GM12872 (cell line): ENCODE measurements at regions not wholly inside any gene's neighbourhood (a gene's known extent, or its start where the extent isn't known, plus 50 kb on each side); places are given as distances from the start of the nearest gene placed in this dataset.

Source experiments
- TF ChIP-seq, protein P1 (sequence below): IDR thresholded peaks from 3 replicates; pipeline ENCODE4 v1.5.1; 2011; ENCODE audit warnings: low read depth, mild to moderate bottlenecking, low read length, moderate library complexity; ENCODE audit not compliant: insufficient read depth

DNA sequence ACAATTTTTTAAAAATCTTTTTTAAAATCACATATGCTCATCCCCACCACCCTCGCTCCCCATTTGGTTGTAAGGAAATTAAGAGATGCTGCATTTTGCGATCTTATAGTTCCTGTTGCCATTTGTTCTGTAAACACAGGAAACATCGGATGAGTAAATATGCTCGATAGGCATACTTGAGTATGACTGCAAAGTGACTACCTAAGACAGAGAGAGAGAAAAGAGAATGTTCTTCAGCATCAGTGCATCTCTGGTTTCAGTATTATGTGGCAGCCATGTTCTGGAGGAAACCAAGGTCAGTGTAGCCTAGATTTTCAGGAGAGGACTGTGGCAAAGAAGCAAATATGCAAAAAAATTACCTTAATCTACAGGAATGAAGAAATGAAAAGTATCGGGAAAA is 265.5 kb upstream of the FMN2 start:
- TF ChIP-seq, protein P1, sequence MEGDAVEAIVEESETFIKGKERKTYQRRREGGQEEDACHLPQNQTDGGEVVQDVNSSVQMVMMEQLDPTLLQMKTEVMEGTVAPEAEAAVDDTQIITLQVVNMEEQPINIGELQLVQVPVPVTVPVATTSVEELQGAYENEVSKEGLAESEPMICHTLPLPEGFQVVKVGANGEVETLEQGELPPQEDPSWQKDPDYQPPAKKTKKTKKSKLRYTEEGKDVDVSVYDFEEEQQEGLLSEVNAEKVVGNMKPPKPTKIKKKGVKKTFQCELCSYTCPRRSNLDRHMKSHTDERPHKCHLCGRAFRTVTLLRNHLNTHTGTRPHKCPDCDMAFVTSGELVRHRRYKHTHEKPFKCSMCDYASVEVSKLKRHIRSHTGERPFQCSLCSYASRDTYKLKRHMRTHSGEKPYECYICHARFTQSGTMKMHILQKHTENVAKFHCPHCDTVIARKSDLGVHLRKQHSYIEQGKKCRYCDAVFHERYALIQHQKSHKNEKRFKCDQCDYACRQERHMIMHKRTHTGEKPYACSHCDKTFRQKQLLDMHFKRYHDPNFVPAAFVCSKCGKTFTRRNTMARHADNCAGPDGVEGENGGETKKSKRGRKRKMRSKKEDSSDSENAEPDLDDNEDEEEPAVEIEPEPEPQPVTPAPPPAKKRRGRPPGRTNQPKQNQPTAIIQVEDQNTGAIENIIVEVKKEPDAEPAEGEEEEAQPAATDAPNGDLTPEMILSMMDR = no peak

DNA sequence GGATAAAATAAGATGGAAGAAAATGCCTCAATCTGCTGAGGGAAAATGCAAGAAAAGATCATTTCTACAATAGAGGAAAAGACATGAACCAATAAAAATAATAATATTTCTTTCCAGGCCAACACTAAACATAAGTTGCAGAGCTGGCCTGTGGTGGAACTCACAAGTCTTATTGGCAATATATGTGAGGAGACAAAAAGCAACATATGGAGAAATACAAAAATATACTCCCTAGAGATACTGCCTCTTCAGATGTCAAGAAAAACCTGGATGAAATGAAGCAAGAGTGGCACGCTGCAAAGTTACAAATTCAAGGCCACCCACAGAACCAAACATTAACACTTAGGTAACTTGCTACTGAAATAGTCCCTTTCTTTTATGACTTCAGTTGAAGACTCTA is 264.9 kb upstream of the FMN2 start:
- TF ChIP-seq, protein P1 = no peak

DNA sequence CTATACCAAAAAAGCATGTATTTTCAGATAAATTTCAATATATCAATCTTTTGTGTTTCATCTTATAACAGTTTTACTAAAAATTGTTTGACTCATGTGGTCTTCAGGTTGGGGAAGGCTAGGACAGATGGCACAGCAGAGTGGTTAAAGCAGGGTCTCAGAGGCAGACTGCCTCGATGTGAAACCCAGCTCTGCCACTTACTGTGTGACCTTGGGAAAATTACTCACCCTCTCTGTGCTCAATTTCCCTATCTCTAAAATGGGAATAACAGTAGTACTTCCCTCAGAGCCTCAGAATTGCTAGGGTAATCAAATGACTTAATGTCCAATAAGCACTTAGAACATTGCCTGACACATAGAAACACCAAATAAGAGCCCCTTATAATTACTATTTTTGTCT is 262.1 kb upstream of the FMN2 start:
- TF ChIP-seq, protein P1 = no peak

DNA sequence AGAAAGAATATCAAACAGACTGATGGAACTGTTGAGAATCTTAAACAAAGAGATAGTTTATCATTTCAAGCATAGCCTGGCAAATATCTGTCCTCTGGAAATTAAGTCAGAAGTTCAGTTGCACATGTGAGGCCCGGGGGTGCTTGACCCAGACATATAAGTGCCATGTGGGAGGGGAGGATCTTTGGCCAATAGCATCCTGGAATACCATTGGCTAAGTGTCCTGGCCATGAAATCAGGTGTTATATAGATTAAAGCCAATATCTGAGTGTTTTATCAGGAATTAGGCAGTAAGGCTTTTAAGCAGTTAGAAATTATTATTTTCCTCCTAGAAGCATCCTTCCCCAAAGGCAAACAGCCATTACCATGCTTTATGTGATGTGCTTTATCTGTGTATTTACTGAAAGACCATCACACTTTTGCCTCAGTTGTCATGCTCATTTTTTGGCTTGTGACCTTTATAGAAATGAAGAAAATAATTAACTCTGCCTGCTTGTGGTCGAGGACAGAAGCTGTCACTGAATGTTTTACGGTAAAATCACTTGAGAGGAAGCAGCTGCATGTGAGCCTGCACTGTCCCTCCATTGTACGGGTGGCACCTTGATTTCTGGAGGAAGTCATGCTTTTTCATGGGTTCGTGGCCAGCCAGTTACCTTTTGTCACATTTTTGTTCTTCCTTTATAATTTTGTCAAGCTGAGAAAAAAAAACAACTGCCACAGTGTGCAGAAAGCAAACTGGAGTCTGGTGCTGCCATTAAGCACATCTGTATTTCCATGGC is 259.9 kb upstream of the FMN2 start:
- TF ChIP-seq, protein P1 = no peak

DNA sequence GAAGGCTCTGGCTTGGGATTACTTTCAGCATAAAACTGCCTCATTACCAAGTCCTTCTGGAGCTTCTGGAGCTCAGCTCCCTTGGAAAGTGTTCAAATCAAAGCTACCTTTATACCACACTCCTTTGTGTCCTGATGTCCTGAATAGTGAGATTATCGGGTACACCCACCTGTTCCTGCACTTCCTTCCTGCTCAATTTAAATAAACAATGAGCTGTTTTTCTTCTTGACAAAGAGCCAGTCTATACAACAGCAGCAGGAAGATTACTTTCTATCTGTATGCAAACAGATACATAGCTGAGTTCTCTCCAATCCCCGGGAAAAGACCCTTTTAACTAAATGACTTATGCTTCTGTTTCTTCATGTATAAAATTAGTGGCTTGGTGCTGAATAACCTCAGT is 258.0 kb upstream of the FMN2 start:
- TF ChIP-seq, protein P1 = no peak

DNA sequence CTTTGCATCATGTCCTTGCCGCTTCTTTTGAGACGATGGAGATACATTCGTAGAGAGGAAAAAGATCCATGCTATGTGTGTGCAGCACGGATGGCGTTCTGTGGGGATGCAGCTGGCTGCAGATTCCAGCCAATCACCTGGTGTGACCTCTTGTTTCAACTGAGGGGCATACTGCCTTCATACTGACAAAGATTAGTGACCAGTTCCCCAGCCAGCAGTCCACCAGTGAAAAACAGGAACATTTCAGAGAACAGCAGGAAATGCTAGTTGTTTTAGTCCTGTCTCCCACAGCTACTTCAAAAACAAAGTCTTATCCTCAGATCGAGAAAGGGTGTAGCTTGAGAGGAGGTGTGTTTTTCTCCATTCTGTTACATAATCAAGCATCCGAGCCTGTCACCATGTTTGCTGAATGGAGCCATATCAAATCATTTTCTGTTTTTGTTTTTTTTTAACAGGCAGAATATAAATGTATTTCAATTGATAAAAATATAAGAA is 255.7 kb upstream of the FMN2 start:
- TF ChIP-seq, protein P1 = no peak

DNA sequence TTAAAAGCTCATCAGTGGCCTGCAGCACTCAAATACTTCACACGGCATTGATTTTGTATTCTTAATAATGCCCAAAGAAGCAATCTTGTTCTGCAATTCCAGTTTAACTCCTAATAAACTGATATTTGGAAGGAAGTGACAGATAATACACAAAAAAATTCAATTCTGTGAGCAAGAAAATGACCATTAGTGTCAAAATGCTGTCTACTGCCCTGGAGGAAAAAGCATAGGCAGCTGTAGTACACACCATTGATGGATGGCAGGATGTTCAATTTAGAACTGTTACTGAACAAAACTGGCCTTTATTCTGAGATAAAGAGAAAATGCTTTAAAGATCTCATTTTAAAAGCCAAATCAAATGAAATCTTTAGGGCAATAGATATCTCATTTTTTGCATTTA is 251.3 kb upstream of the FMN2 start:
- TF ChIP-seq, protein P1 = no peak
